Endothelial cell of umbilical vein (primary cell): ENCODE measurements at regions not wholly inside any gene's neighbourhood (a gene's known extent, or its start where the extent isn't known, plus 50 kb on each side); places are given as distances from the start of the nearest gene placed in this dataset.

Experiments
- BruUV-seq: library from RNA; stranded (reverse); fragments of 400-500 nt; replicated peaks from 2 replicates; lab custom pipeline; 2021; lab: Mats Ljungman, UMichigan
- CTCF ChIA-PET: fragments of 300-600, 350-600 bp; sonication (Branson Sonifier 250); formaldehyde crosslinking; loops from one replicate; lab custom pipeline; 2021; ENCODE audit warnings: antibody characterized with exemption, inconsistent platforms; lab: Charles Lee
- POLR2A ChIA-PET: fragments of 300-600, 350-600 bp; sonication (Branson Sonifier 250); formaldehyde crosslinking; loops from one replicate; lab custom pipeline; 2021; ENCODE audit warnings: antibody characterized with exemption, inconsistent platforms; lab: Charles Lee
- DNase-seq: peaks from one replicate; pipeline ENCODE4 v3.0.0-alpha.2; 2011; ENCODE audit warnings: low read depth, low spot score
- FAIRE-seq: peaks from 2 replicates; lab custom pipeline; 2011; peaks lifted over from hg19 to GRCh38; lab: Jason Lieb, UNC
- H2AFZ ChIP-seq: 2 replicates; pipeline ENCODE4 v1.6.0; 2012; ENCODE audit warnings: low read depth, low read length, control low read depth, inconsistent platforms
- H3K27ac ChIP-seq: 2 replicates; pipeline ENCODE4 v1.5.1; 2011; ENCODE audit warnings: low read depth, mild to moderate bottlenecking, control low read depth, low read length, moderate library complexity; ENCODE audit not compliant: insufficient read depth
- H3K27me3 ChIP-seq, 2 experiments: 2 replicates each; pipeline versions ENCODE4 v1.6.0 to v1.6.1; 2011; ENCODE audit warnings: low read length in 2 of 2, mixed read lengths in 1 of 2; ENCODE audit not compliant: control insufficient read depth in 2 of 2, insufficient read depth in 2 of 2
- H3K36me3 ChIP-seq, 2 experiments: 2 replicates in 1 of 2; 3 replicates in 1 of 2; pipeline ENCODE4 v1.5.1; 2011; ENCODE audit warnings: low read length in 2 of 2, mild to moderate bottlenecking in 1 of 2, moderate library complexity in 1 of 2; ENCODE audit not compliant: control insufficient read depth in 2 of 2, insufficient read depth in 2 of 2; ENCODE audit errors: extremely low read depth in 1 of 2
- H3K4me1 ChIP-seq: 3 replicates; pipeline ENCODE4 v1.5.1; 2011; ENCODE audit warnings: mild to moderate bottlenecking, low read length; ENCODE audit not compliant: control insufficient read depth, insufficient read depth; ENCODE audit errors: extremely low read depth
- H3K4me2 ChIP-seq: 2 replicates; pipeline ENCODE4 v1.6.1; 2011; ENCODE audit warnings: low read length, control low read depth, mixed read lengths; ENCODE audit not compliant: insufficient read depth
- H3K4me3 ChIP-seq, 3 experiments: fragments of 200-600 bp in 1 of 3; sonication (generic), shearing (Covaris generic) in 1 of 3; replicated peaks in 1 of 3; 2 replicates each; pipeline ENCODE4 v1.5.1; 2011 to 2016; ENCODE audit warnings: control low read depth in 3 of 3, low read length in 3 of 3, mild to moderate bottlenecking in 2 of 3, inconsistent platforms in 1 of 3, low read depth in 1 of 3, moderate library complexity in 1 of 3; ENCODE audit not compliant: insufficient read depth in 1 of 3
- H3K79me2 ChIP-seq: 2 replicates; pipeline ENCODE4 v1.6.0; 2012; ENCODE audit warnings: low read length, inconsistent platforms; ENCODE audit not compliant: control insufficient read depth, insufficient read depth
- H3K9ac ChIP-seq: replicated peaks from 2 replicates; pipeline ENCODE3; 2011; ENCODE audit warnings: low read length, control low read depth; ENCODE audit not compliant: insufficient read depth; ENCODE audit errors: extremely low read depth
- H3K9me1 ChIP-seq: replicated peaks from 3 replicates; pipeline ENCODE4 v1.6.0; 2011; ENCODE audit warnings: mild to moderate bottlenecking, low read length; ENCODE audit not compliant: control insufficient read depth, insufficient read depth; ENCODE audit errors: extremely low read depth
- H3K9me3 ChIP-seq: replicated peaks from 2 replicates; pipeline ENCODE4 v1.5.1; 2012; ENCODE audit warnings: low read length, inconsistent platforms; ENCODE audit not compliant: control insufficient read depth, insufficient read depth
- H4K20me1 ChIP-seq: replicated peaks from 2 replicates; pipeline ENCODE3; 2011; ENCODE audit warnings: mild to moderate bottlenecking, low read length; ENCODE audit not compliant: control insufficient read depth, insufficient read depth; ENCODE audit errors: extremely low read depth
- EZH2 ChIP-seq: IDR thresholded peaks from 2 replicates; pipeline ENCODE4 v1.6.1; 2012; ENCODE audit warnings: borderline replicate concordance, low read depth, mild to moderate bottlenecking, moderate library complexity, low read length, inconsistent platforms; ENCODE audit not compliant: severe bottlenecking
- FOS ChIP-seq: IDR thresholded peaks from 2 replicates; pipeline ENCODE4 v1.6.1; 2011; ENCODE audit warnings: mild to moderate bottlenecking, low read length, moderate library complexity, borderline replicate concordance; ENCODE audit not compliant: insufficient read depth
- GATA2 ChIP-seq: IDR thresholded peaks from 2 replicates; pipeline ENCODE4 v1.7.0; 2011; ENCODE audit warnings: low read depth, mild to moderate bottlenecking, moderate library complexity, mixed read lengths, low read length; ENCODE audit not compliant: insufficient read length, insufficient read depth
- JUN ChIP-seq: IDR thresholded peaks from 2 replicates; pipeline ENCODE4 v1.6.1; 2011; ENCODE audit warnings: borderline replicate concordance, low read depth; ENCODE audit not compliant: insufficient read length, insufficient read depth
- MAX ChIP-seq: IDR thresholded peaks from 2 replicates; pipeline ENCODE4 v1.6.1; 2011; ENCODE audit not compliant: insufficient read depth, insufficient read length
- MYC ChIP-seq: IDR thresholded peaks from one replicate; pipeline ENCODE4 v1.6.1; 2011; ENCODE audit warnings: mild to moderate bottlenecking, low read depth, low read length
- POLR2A ChIP-seq: IDR thresholded peaks from 2 replicates; pipeline ENCODE4 v1.6.1; 2012; ENCODE audit warnings: low read depth, mild to moderate bottlenecking, control low read depth, low read length
- POLR2AphosphoS5 ChIP-seq: IDR thresholded peaks from 2 replicates; pipeline ENCODE4 v1.6.1; 2012; ENCODE audit warnings: low read depth, mild to moderate bottlenecking, control low read depth, low read length, moderate library complexity; ENCODE audit not compliant: insufficient read depth
- dilution Hi-C: fragments of 300-500 bp; cut with MboI; formaldehyde crosslinking; loops from one replicate; pipeline ENCODE4 v1.15.0; 2019; ENCODE audit warnings: low sequenced_read_pairs; ENCODE audit not compliant: extremely low pct_ligation_motif_present
- intact Hi-C: fragments of 100-400 bp; cut with micrococcal nuclease; formaldehyde crosslinking; loops from one replicate; pipeline ENCODE4 v1.10.0; 2022
- TF ChIP-seq, protein P1 (sequence below), 2 donors: IDR thresholded peaks; 1 replicate in 1 of 2; 2 replicates in 1 of 2; pipeline ENCODE4 v1.5.1; 2011; ENCODE audit warnings: low read length in 2 of 2, mild to moderate bottlenecking in 2 of 2, moderate library complexity in 2 of 2, control low read depth in 1 of 2, inconsistent platforms in 1 of 2, low read depth in 1 of 2; ENCODE audit not compliant: insufficient read depth in 1 of 2; ENCODE audit errors: extremely low read depth in 1 of 2

DNA sequence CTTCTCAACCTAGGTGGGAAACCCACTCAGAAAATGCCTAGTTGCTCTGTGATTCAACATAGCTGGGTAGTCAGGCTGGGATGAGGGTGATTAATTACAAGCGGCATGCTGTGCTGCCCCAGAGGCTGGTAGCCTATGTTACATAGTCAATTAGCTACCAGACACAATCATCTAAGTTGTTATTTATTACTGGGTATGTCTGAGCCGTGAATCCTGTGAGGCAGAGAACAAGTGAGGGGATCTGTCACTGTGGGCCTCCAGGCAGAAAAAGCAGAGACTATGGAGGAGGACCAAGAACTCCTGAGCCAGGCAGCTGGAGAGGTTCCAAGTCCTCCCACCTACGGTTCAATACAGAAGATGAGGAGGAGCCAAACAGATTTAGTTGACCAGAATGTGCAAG is 186.6 kb upstream of the BDNF start:
- DNase-seq (no peak), FAIRE-seq (no peak)
- Histone ChIP-seq H3K79me2 (no peaks in the 10 kb centered on the region), H4K20me1 (no peaks in the 10 kb centered on the region), H3K27ac (no peak overlapping the region), H3K9ac (no peak overlapping the region), H2AFZ (no peak overlapping the region), H3K9me1 (no peaks in the 10 kb centered on the region), H3K4me1 (no peaks in the 10 kb centered on the region), H3K27me3 (peaks cover 6 to 10% of the 10 kb centered on the region in 2 experiments), H3K9me3 (no peaks in the 10 kb centered on the region), H3K4me2 (no peak overlapping the region), H3K4me3 (no peak overlapping the region), H3K36me3 (no peaks in the 10 kb centered on the region)
- dilution Hi-C loops: no loop called here
- BruUV-seq: no TSS peak
- TF ChIP-seq, protein P1, sequence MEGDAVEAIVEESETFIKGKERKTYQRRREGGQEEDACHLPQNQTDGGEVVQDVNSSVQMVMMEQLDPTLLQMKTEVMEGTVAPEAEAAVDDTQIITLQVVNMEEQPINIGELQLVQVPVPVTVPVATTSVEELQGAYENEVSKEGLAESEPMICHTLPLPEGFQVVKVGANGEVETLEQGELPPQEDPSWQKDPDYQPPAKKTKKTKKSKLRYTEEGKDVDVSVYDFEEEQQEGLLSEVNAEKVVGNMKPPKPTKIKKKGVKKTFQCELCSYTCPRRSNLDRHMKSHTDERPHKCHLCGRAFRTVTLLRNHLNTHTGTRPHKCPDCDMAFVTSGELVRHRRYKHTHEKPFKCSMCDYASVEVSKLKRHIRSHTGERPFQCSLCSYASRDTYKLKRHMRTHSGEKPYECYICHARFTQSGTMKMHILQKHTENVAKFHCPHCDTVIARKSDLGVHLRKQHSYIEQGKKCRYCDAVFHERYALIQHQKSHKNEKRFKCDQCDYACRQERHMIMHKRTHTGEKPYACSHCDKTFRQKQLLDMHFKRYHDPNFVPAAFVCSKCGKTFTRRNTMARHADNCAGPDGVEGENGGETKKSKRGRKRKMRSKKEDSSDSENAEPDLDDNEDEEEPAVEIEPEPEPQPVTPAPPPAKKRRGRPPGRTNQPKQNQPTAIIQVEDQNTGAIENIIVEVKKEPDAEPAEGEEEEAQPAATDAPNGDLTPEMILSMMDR (IDR thresholded peaks at IDR 0.05; ENCODE audit: extremely low read depth in 1 of 2, insufficient read depth in 1 of 2, low read depth in 1 of 2, low read length in 2 of 2): no peak
- no peak for TF ChIP-seq MYC
- TF ChIP-seq POLR2AphosphoS5: no peak
- TF ChIP-seq FOS: no peak
- no peak for TF ChIP-seq MAX
- ChIA-PET POLR2A (no interaction called here), CTCF (no interaction called here)
- intact Hi-C loops: no loop called here

- Histone ChIP-seq H2AFZ (no peak overlapping the region), H3K36me3 (no peaks in the 10 kb centered on the region), H3K4me2 (no peak overlapping the region), H4K20me1 (no peaks in the 10 kb centered on the region), H3K27ac (no peak overlapping the region), H3K79me2 (no peaks in the 10 kb centered on the region), H3K9me1 (no peaks in the 10 kb centered on the region), H3K9ac (no peak overlapping the region), H3K27me3 (peaks cover 3 to 10% of the 10 kb centered on the region in 2 experiments), H3K4me1 (no peaks in the 10 kb centered on the region), H3K4me3 (no peak overlapping the region), H3K9me3 (no peaks in the 10 kb centered on the region)
- DNase-seq (no peak), FAIRE-seq (no peak)
- TF ChIP-seq JUN (no peak), MAX (no peak), EZH2 (no peak), POLR2AphosphoS5 (no peak), POLR2A (no peak), FOS (no peak), MYC (no peak), GATA2 (no peak)
- TF ChIP-seq, protein P1 (IDR thresholded peaks at IDR 0.05; ENCODE audit: extremely low read depth in 1 of 2, insufficient read depth in 1 of 2, low read depth in 1 of 2, low read length in 2 of 2): no peak
- CTCF ChIA-PET: no interaction called here
- no TSS peak for BruUV-seq
- intact Hi-C loops: no loop called here
- dilution Hi-C loops: no loop called here
- POLR2A ChIA-PET: no interaction called here
Observed at GRCh38 chr11:27882066-27882697, 181.9 kb upstream of the BDNF start.
